H1 (cell line): ENCODE measurements at regions not wholly inside any gene's neighbourhood (a gene's known extent, or its start where the extent isn't known, plus 50 kb on each side); places are given as distances from the start of the nearest gene placed in this dataset.

Experiments
- CTCF ChIA-PET: fragments of 300-600 bp; sonication (Branson Sonifier 250); formaldehyde crosslinking; loops from one replicate; lab custom pipeline; 2021; ENCODE audit not compliant: partially characterized antibody; lab: Charles Lee
- POLR2A ChIA-PET: fragments of 300-600 bp; sonication (Branson Sonifier 250); formaldehyde crosslinking; loops from one replicate; lab custom pipeline; 2021; ENCODE audit warnings: inconsistent platforms; ENCODE audit not compliant: partially characterized antibody; lab: Charles Lee
- DNase-seq, 2 experiments: peaks; one replicate each; pipeline versions ENCODE4 v3.0.0 to v3.0.0-alpha.2; 2010 to 2022; ENCODE audit warnings: low spot score in 2 of 2, low read depth in 1 of 2, mixed read lengths in 1 of 2
- FAIRE-seq: peaks from 2 replicates; lab custom pipeline; 2011; peaks lifted over from hg19 to GRCh38; lab: Jason Lieb, UNC
- H2AFZ ChIP-seq: 2 replicates; pipeline ENCODE4 v1.8.1; 2012; ENCODE audit warnings: low read length, inconsistent platforms
- H2AK5ac ChIP-seq: 2 replicates; pipeline ENCODE4 v1.6.1; 2013; ENCODE audit warnings: low read depth, low read length
- H2BK120ac ChIP-seq: replicated peaks from 2 replicates; pipeline ENCODE3; 2013; ENCODE audit warnings: low read depth, low read length, inconsistent platforms
- H2BK12ac ChIP-seq: 2 replicates; pipeline ENCODE4 v1.6.1; 2013; ENCODE audit warnings: low read depth, low read length
- H2BK15ac ChIP-seq: 2 replicates; pipeline ENCODE4 v1.6.1; 2013; ENCODE audit warnings: low read length
- H2BK20ac ChIP-seq: 2 replicates; pipeline ENCODE4 v1.6.1; 2013; ENCODE audit warnings: low read length
- H2BK5ac ChIP-seq: 2 replicates; pipeline ENCODE4 v1.6.1; 2013; ENCODE audit warnings: low read depth, low read length
- H3K14ac ChIP-seq: 2 replicates; pipeline ENCODE4 v1.6.1; 2013; ENCODE audit warnings: inconsistent platforms; ENCODE audit not compliant: insufficient read length
- H3K18ac ChIP-seq: 2 replicates; pipeline ENCODE4 v1.6.1; 2013; ENCODE audit warnings: low read length; ENCODE audit errors: extremely low read depth
- H3K23ac ChIP-seq: 2 replicates; pipeline ENCODE4 v1.6.1; 2013; ENCODE audit warnings: inconsistent platforms; ENCODE audit not compliant: insufficient read length
- H3K23me2 ChIP-seq: 2 replicates; pipeline ENCODE4 v1.6.1; 2013; ENCODE audit warnings: low read depth, low read length
- H3K27ac ChIP-seq: 2 replicates; pipeline ENCODE4 v1.6.1; 2011; ENCODE audit warnings: low read depth, low read length, inconsistent platforms
- H3K27me3 ChIP-seq, 4 experiments: replicated peaks in 1 of 4; 1 replicate in 1 of 4; 2 replicates in 3 of 4; pipeline versions ENCODE4 v1.6.1 to v1.8.1; 2011 to 2013; ENCODE audit warnings: low read length in 3 of 4, mild to moderate bottlenecking in 3 of 4, inconsistent platforms in 2 of 4, mixed read lengths in 2 of 4, moderate library complexity in 1 of 4; ENCODE audit not compliant: control insufficient read depth in 3 of 4, insufficient read depth in 3 of 4; ENCODE audit errors: extremely low read depth in 1 of 4
- H3K36me3 ChIP-seq, 4 experiments: 2 replicates each; pipeline versions ENCODE4 v1.6.1 to v1.8.1; 2011 to 2013; ENCODE audit warnings: mild to moderate bottlenecking in 4 of 4, low read length in 3 of 4, moderate library complexity in 2 of 4, control low read depth in 1 of 4, inconsistent platforms in 1 of 4; ENCODE audit not compliant: insufficient read depth in 4 of 4, control insufficient read depth in 2 of 4
- H3K4ac ChIP-seq: replicated peaks from 2 replicates; pipeline ENCODE3; 2013; ENCODE audit warnings: low read length, low read depth, mixed read lengths, inconsistent platforms; ENCODE audit not compliant: insufficient read length
- H3K4me1 ChIP-seq, 4 experiments: replicated peaks in 1 of 4; 1 replicate in 1 of 4; 2 replicates in 3 of 4; pipeline versions ENCODE4 v1.6.1 to v1.8.1; 2011 to 2013; ENCODE audit warnings: low read length in 3 of 4, inconsistent platforms in 2 of 4, mixed read lengths in 1 of 4; ENCODE audit not compliant: insufficient read depth in 4 of 4, control insufficient read depth in 3 of 4
- H3K4me2 ChIP-seq, 2 experiments: 2 replicates each; pipeline versions ENCODE4 v1.6.1 to v1.8.1; 2011 to 2013; ENCODE audit warnings: low read depth in 2 of 2, low read length in 2 of 2, control low read depth in 1 of 2, inconsistent platforms in 1 of 2, mild to moderate bottlenecking in 1 of 2; ENCODE audit not compliant: insufficient read depth in 1 of 2
- H3K4me3 ChIP-seq, 4 experiments: fragments of 200-600, 300-600 bp in 1 of 4; sonication (generic), shearing (Covaris generic), sonication (Bioruptor Twin) in 1 of 4; 2 replicates each; pipeline versions ENCODE4 v1.5.1 to v1.8.1; 2011 to 2016; ENCODE audit warnings: low read length in 4 of 4, low read depth in 3 of 4, control low read depth in 2 of 4, inconsistent platforms in 2 of 4, mild to moderate bottlenecking in 2 of 4, mixed read lengths in 1 of 4, moderate library complexity in 1 of 4; ENCODE audit not compliant: insufficient read depth in 2 of 4; ENCODE audit errors: extremely low read depth in 1 of 4
- H3K56ac ChIP-seq: replicated peaks from 2 replicates; pipeline ENCODE3; 2013; ENCODE audit warnings: low read depth, mild to moderate bottlenecking, mixed read lengths, low read length, inconsistent platforms; ENCODE audit not compliant: insufficient read length
- H3K79me1 ChIP-seq: 2 replicates; pipeline ENCODE4 v1.6.1; 2013; ENCODE audit warnings: low read depth, low read length, control low read depth
- H3K79me2 ChIP-seq, 2 experiments: 2 replicates each; pipeline versions ENCODE4 v1.6.1 to v1.8.1; 2012 to 2013; ENCODE audit warnings: low read length in 2 of 2, mild to moderate bottlenecking in 2 of 2, inconsistent platforms in 1 of 2; ENCODE audit not compliant: insufficient read depth in 2 of 2, control insufficient read depth in 1 of 2
- H3K9ac ChIP-seq, 4 experiments: replicated peaks in 1 of 4; 1 replicate in 1 of 4; 2 replicates in 3 of 4; pipeline versions ENCODE4 v1.6.1 to v1.8.1; 2011 to 2013; ENCODE audit warnings: low read depth in 3 of 4, low read length in 3 of 4, control low read depth in 2 of 4, mild to moderate bottlenecking in 2 of 4, moderate library complexity in 2 of 4, inconsistent platforms in 1 of 4; ENCODE audit errors: extremely low read depth in 1 of 4
- H3K9me3 ChIP-seq, 2 experiments: 2 replicates each; pipeline versions ENCODE4 v1.6.1 to v1.8.1; 2012 to 2013; ENCODE audit warnings: mild to moderate bottlenecking in 2 of 2, moderate library complexity in 2 of 2, control low read depth in 1 of 2, inconsistent platforms in 1 of 2, low read depth in 1 of 2, low read length in 1 of 2, mixed read lengths in 1 of 2; ENCODE audit not compliant: insufficient read depth in 2 of 2
- H4K20me1 ChIP-seq, 2 experiments: replicated peaks in 1 of 2; 2 replicates each; pipeline versions ENCODE3 to v1.8.1; 2011 to 2013; ENCODE audit warnings: inconsistent platforms in 2 of 2, low read length in 2 of 2, mild to moderate bottlenecking in 1 of 2; ENCODE audit not compliant: insufficient read depth in 2 of 2, control insufficient read depth in 1 of 2
- H4K5ac ChIP-seq: 2 replicates; pipeline ENCODE4 v1.6.1; 2013; ENCODE audit warnings: low read length, low read depth, mixed read lengths, inconsistent platforms; ENCODE audit not compliant: insufficient read length
- H4K8ac ChIP-seq: 2 replicates; pipeline ENCODE4 v1.8.0; 2013; ENCODE audit warnings: mild to moderate bottlenecking, moderate library complexity, low read length, inconsistent platforms; ENCODE audit not compliant: insufficient read depth; ENCODE audit errors: extremely low read depth
- H4K91ac ChIP-seq: replicated peaks from 2 replicates; pipeline ENCODE3; 2013; ENCODE audit warnings: low read length, mixed read lengths, inconsistent platforms; ENCODE audit not compliant: insufficient read length
- BRCA1 ChIP-seq: IDR thresholded peaks from 2 replicates; pipeline ENCODE4 v1.6.1; 2012; ENCODE audit warnings: low read depth, low read length, improper control_type of control experiment
- CBX5 ChIP-seq: fragments of 300-800, 300-1000 bp; sonication (generic); IDR thresholded peaks from 2 replicates; pipeline ENCODE4 v1.7.1; 2016; ENCODE audit warnings: antibody characterized with exemption, low read length, low read depth
- GABPA ChIP-seq: IDR thresholded peaks from 2 replicates; pipeline ENCODE4 v1.6.1; 2011; ENCODE audit warnings: mild to moderate bottlenecking, low read length, moderate library complexity, borderline replicate concordance; ENCODE audit not compliant: insufficient read depth
- GTF2F1 ChIP-seq: IDR thresholded peaks from 2 replicates; pipeline ENCODE4 v1.6.1; 2012; ENCODE audit warnings: low read depth, low read length, improper control_type of control experiment, borderline replicate concordance
- KDM1A ChIP-seq: fragments of 200-600, 300-600 bp; sonication (generic); IDR thresholded peaks from 2 replicates; pipeline ENCODE4 v1.7.1; 2016; ENCODE audit warnings: mild to moderate bottlenecking, low read length, borderline replicate concordance
- MAFK ChIP-seq: IDR thresholded peaks from 2 replicates; pipeline ENCODE4 v1.6.1; 2012; ENCODE audit warnings: low read depth, mild to moderate bottlenecking, improper control_type of control experiment, low read length
- MAX ChIP-seq: IDR thresholded peaks from 2 replicates; pipeline ENCODE4 v1.6.1; 2012; ENCODE audit warnings: inconsistent platforms
- SIX5 ChIP-seq: IDR thresholded peaks from 2 replicates; pipeline ENCODE4 v1.6.1; 2011; ENCODE audit warnings: mild to moderate bottlenecking, low read depth, low read length
- SUZ12 ChIP-seq: fragments of 200-600 bp; sonication (generic); IDR thresholded peaks from 2 replicates; pipeline ENCODE4 v1.6.1; 2012; ENCODE audit warnings: mild to moderate bottlenecking, inconsistent platforms, low read length, moderate library complexity, mixed read lengths
- TAF1 ChIP-seq: IDR thresholded peaks from 2 replicates; pipeline ENCODE4 v1.6.1; 2011; ENCODE audit warnings: mild to moderate bottlenecking, low read depth, low read length
- TBP ChIP-seq: IDR thresholded peaks from 2 replicates; pipeline ENCODE4 v1.6.1; 2011; ENCODE audit warnings: low read depth, low read length, improper control_type of control experiment
- YY1 ChIP-seq: IDR thresholded peaks from 2 replicates; pipeline ENCODE4 v1.6.1; 2011; ENCODE audit warnings: low read depth, mild to moderate bottlenecking, low read length
- ZNF274 ChIP-seq: IDR thresholded peaks from 2 replicates; pipeline ENCODE4 v1.7.0; 2012; ENCODE audit warnings: low read length, borderline replicate concordance; ENCODE audit errors: extremely low read depth
- WGBS, 2 experiments: shearing (Covaris generic) in 1 of 2; methylation state at CpG; one replicate each; pipeline versions ENCODE4 v1.1.6 to v1.1.7; 2013 to 2015; ENCODE audit warnings: low lambda C conversion rate in 2 of 2, mixed read lengths in 2 of 2, inconsistent platforms in 1 of 2, low coverage in 1 of 2, missing lambda C conversion rate in 1 of 2; ENCODE audit not compliant: insufficient replicate concordance in 2 of 2, insufficient coverage in 1 of 2, insufficient read length in 1 of 2; ENCODE audit errors: extremely low coverage in 1 of 2, missing lambda C conversion rate in 1 of 2; 5-methylcytosine and 5-hydroxymethylcytosine counted together
- TF ChIP-seq, protein P1 (sequence below): IDR thresholded peaks from 2 replicates; pipeline ENCODE4 v1.6.1; 2012; ENCODE audit warnings: low read length, inconsistent platforms

DNA sequence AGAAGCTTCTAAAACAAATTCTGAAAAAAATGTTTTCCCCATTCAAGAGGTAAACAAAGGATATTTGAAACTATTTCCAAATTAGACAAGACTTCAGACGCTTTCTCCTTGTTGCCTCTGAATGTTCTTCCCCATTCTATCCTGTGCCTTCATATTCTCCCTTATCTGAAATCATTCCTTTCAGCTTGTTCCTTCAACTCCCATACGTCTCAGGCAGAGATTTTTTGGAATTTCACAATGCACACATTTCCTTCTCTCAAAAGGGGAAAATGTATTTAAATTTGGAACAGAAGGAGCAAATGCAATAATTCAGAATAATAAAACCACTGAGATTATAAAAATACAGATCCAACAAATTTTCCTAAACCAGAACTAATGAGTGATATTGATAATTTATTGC, 198.7 kb upstream of the IVNS1ABP start:
- Histone ChIP-seq H2BK5ac (no peak overlapping the region), H3K14ac (no peak overlapping the region), H4K5ac (no peak overlapping the region), H3K79me2 (no peaks in the 10 kb centered on the region), H3K36me3 (no peaks in the 10 kb centered on the region), H4K91ac (no peak overlapping the region), H3K56ac (no peak overlapping the region), H3K9me3 (peaks cover 6 to 32% of the 10 kb centered on the region in 2 experiments), H2BK12ac (no peak overlapping the region), H3K23ac (no peak overlapping the region), H3K4ac (no peak overlapping the region), H3K18ac (no peak overlapping the region), H2BK120ac (no peak overlapping the region), H3K27me3 (no peaks in the 10 kb centered on the region), H4K8ac (no peak overlapping the region), H3K27ac (no peak overlapping the region), H2BK20ac (no peak overlapping the region), H3K4me3 (no peak overlapping the region), H3K9ac (no peak overlapping the region), H4K20me1 (no peaks in the 10 kb centered on the region), H2AFZ (no peak overlapping the region), H3K4me1 (no peaks in the 10 kb centered on the region), H2BK15ac (no peak overlapping the region), H3K23me2 (no peaks in the 10 kb centered on the region), H2AK5ac (no peak overlapping the region), H3K4me2 (no peak overlapping the region), H3K79me1 (no peaks in the 10 kb centered on the region)
- 83% methylated on average over 2 of the region's 2 CpGs; no CpG with 5 or more reads in 1 of the 2 experiments for WGBS, 2 experiments
- DNase-seq (no peak), FAIRE-seq (no peak)
- ChIA-PET POLR2A (no interaction called here), CTCF (interaction anchor here (1.7 kb wide), 1 partner anchor 154 kb away, joined by 5 read pairs; no protein-coding TSS in a partner anchor)
- no peak for TF ChIP-seq GTF2F1
- TF ChIP-seq SUZ12, result no peak
- TF ChIP-seq GABPA, result no peak
- no peak for TF ChIP-seq TBP
- no peak for TF ChIP-seq TAF1
- no peak for TF ChIP-seq YY1
- TF ChIP-seq, protein P1, sequence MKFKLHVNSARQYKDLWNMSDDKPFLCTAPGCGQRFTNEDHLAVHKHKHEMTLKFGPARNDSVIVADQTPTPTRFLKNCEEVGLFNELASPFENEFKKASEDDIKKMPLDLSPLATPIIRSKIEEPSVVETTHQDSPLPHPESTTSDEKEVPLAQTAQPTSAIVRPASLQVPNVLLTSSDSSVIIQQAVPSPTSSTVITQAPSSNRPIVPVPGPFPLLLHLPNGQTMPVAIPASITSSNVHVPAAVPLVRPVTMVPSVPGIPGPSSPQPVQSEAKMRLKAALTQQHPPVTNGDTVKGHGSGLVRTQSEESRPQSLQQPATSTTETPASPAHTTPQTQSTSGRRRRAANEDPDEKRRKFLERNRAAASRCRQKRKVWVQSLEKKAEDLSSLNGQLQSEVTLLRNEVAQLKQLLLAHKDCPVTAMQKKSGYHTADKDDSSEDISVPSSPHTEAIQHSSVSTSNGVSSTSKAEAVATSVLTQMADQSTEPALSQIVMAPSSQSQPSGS, result no peak
- no peak for TF ChIP-seq CBX5
- no peak for TF ChIP-seq KDM1A
- TF ChIP-seq SIX5, result no peak
- no peak for TF ChIP-seq BRCA1
- no peak for TF ChIP-seq ZNF274
- TF ChIP-seq MAFK, result no peak
- TF ChIP-seq MAX, result no peak
